IMR-90 (cell line): ENCODE measurements at regions not wholly inside any gene's neighbourhood (a gene's known extent, or its start where the extent isn't known, plus 50 kb on each side); places are given as distances from the start of the nearest gene placed in this dataset.

Experiments used
- ATAC-seq: fragments of 200-7000 bp; cut with Tn5 transposase; 2 replicates; pipeline ENCODE4 v1.9.1; 2020; ENCODE audit warnings: low read depth, mild to moderate bottlenecking, moderate library complexity
- BruUV-seq: library from RNA; stranded (reverse); fragments of 400-500 nt; replicated peaks from 2 replicates; lab custom pipeline; 2021; lab: Mats Ljungman, UMichigan
- CTCF ChIA-PET: fragments of 300-600 bp; formaldehyde crosslinking; extraction: SDS; loops from one replicate; lab custom pipeline; 2021; ENCODE audit warnings: antibody characterized with exemption; lab: Yijun Ruan, JAX
- POLR2A ChIA-PET: fragments of 300-600 bp; sonication (Branson Sonifier 250); formaldehyde crosslinking; loops from one replicate; lab custom pipeline; 2022; ENCODE audit warnings: antibody characterized with exemption; ENCODE audit not compliant: unreplicated experiment; lab: Charles Lee
- DNase-seq: peaks from one replicate; pipeline ENCODE4 v3.0.0; 2013
- H2AFZ ChIP-seq: replicated peaks from 2 replicates; pipeline ENCODE3; 2013; ENCODE audit warnings: low read length, mild to moderate bottlenecking; ENCODE audit not compliant: poor library complexity
- H2AK5ac ChIP-seq: 2 replicates; pipeline ENCODE4 v1.6.1; 2013; ENCODE audit warnings: low read depth, low read length, inconsistent platforms
- H2AK9ac ChIP-seq: replicated peaks from 2 replicates; pipeline ENCODE3; 2013; ENCODE audit warnings: mild to moderate bottlenecking, low read depth, low read length, moderate library complexity; ENCODE audit not compliant: poor library complexity
- H2BK120ac ChIP-seq: 2 replicates; pipeline ENCODE4 v1.6.1; 2013; ENCODE audit warnings: low read depth, low read length, inconsistent platforms
- H2BK15ac ChIP-seq: 3 replicates; pipeline ENCODE4 v1.6.1; 2013; ENCODE audit warnings: low read depth, low read length, inconsistent platforms
- H2BK20ac ChIP-seq: 2 replicates; pipeline ENCODE4 v1.6.1; 2013; ENCODE audit warnings: low read depth, mild to moderate bottlenecking, inconsistent platforms, low read length, moderate library complexity
- H2BK5ac ChIP-seq: 2 replicates; pipeline ENCODE4 v1.6.1; 2013; ENCODE audit warnings: mild to moderate bottlenecking, low read depth, low read length, inconsistent platforms; ENCODE audit not compliant: poor library complexity, severe bottlenecking
- H3K14ac ChIP-seq: replicated peaks from 2 replicates; pipeline ENCODE4 v1.6.1; 2013; ENCODE audit warnings: low read depth, low read length, inconsistent platforms
- H3K18ac ChIP-seq: 2 replicates; pipeline ENCODE4 v1.6.1; 2013; ENCODE audit warnings: low read depth, low read length, control low read depth
- H3K23ac ChIP-seq: 2 replicates; pipeline ENCODE4 v1.6.1; 2013; ENCODE audit warnings: low read depth, low read length, inconsistent platforms
- H3K27ac ChIP-seq: 2 replicates; pipeline ENCODE4 v1.5.1; 2013; ENCODE audit warnings: mild to moderate bottlenecking, control low read depth, low read length; ENCODE audit not compliant: insufficient read depth
- H3K27me3 ChIP-seq: 2 replicates; pipeline ENCODE4 v1.6.1; 2013; ENCODE audit warnings: low read length; ENCODE audit not compliant: control insufficient read depth, insufficient read depth
- H3K36me3 ChIP-seq: 2 replicates; pipeline ENCODE4 v1.6.1; 2013; ENCODE audit warnings: low read length, mixed read lengths; ENCODE audit not compliant: control insufficient read depth, insufficient read depth
- H3K4ac ChIP-seq: 2 replicates; pipeline ENCODE4 v1.6.1; 2013; ENCODE audit warnings: low read depth, low read length, inconsistent platforms
- H3K4me1 ChIP-seq: 2 replicates; pipeline ENCODE4 v1.6.1; 2013; ENCODE audit warnings: low read length, mixed read lengths; ENCODE audit not compliant: control insufficient read depth, insufficient read depth
- H3K4me2 ChIP-seq: 2 replicates; pipeline ENCODE4 v1.6.1; 2013; ENCODE audit warnings: low read depth, mild to moderate bottlenecking, control low read depth, low read length, moderate library complexity
- H3K4me3 ChIP-seq: 2 replicates; pipeline ENCODE4 v1.5.1; 2013; ENCODE audit warnings: low read depth, mild to moderate bottlenecking, control low read depth, low read length, moderate library complexity; ENCODE audit not compliant: insufficient read depth
- H3K56ac ChIP-seq: 2 replicates; pipeline ENCODE4 v1.6.1; 2013; ENCODE audit warnings: low read length, inconsistent platforms; ENCODE audit not compliant: insufficient read depth; ENCODE audit errors: extremely low read depth
- H3K79me1 ChIP-seq, 2 experiments: 2 replicates each; pipeline ENCODE4 v1.6.1; 2013; ENCODE audit warnings: low read length in 2 of 2, inconsistent platforms in 1 of 2, low read depth in 1 of 2
- H3K9ac ChIP-seq: 2 replicates; pipeline ENCODE4 v1.6.1; 2013; ENCODE audit warnings: low read depth, low read length, control low read depth
- H3K9me1 ChIP-seq: 2 replicates; pipeline ENCODE4 v1.6.1; 2013; ENCODE audit warnings: low read length, inconsistent platforms; ENCODE audit not compliant: insufficient read depth
- H3K9me3 ChIP-seq: 2 replicates; pipeline ENCODE4 v1.6.1; 2013; ENCODE audit warnings: low read length; ENCODE audit not compliant: control insufficient read depth, insufficient read depth
- H4K20me1 ChIP-seq: 2 replicates; pipeline ENCODE4 v1.6.1; 2013; ENCODE audit warnings: low read length, inconsistent platforms; ENCODE audit not compliant: insufficient read depth
- H4K5ac ChIP-seq: 2 replicates; pipeline ENCODE4 v1.6.1; 2013; ENCODE audit warnings: mild to moderate bottlenecking, low read depth, low read length, control low read depth
- H4K8ac ChIP-seq, 2 experiments: 2 replicates each; pipeline ENCODE4 v1.6.1; 2013; ENCODE audit warnings: low read depth in 2 of 2, low read length in 2 of 2, control low read depth in 1 of 2, inconsistent platforms in 1 of 2
- H4K91ac ChIP-seq: 2 replicates; pipeline ENCODE4 v1.6.1; 2013; ENCODE audit warnings: low read depth, low read length, inconsistent platforms; ENCODE audit not compliant: insufficient read depth
- CEBPB ChIP-seq: IDR thresholded peaks from 2 replicates; pipeline ENCODE4 v1.6.1; 2012; ENCODE audit warnings: low read depth, low read length, improper control_type of control experiment
- MXI1 ChIP-seq: IDR thresholded peaks from 2 replicates; pipeline ENCODE4 v1.6.1; 2012; ENCODE audit warnings: low read depth, mild to moderate bottlenecking, low read length, moderate library complexity, borderline replicate concordance
- WGBS, 2 experiments: methylation state at CpG; one replicate each; pipeline versions ENCODE4 v1.1.5 to v1.1.7; 2013; ENCODE audit warnings: missing lambda C conversion rate in 2 of 2; ENCODE audit not compliant: insufficient read length in 1 of 2; ENCODE audit errors: extremely low coverage in 2 of 2; 5-methylcytosine and 5-hydroxymethylcytosine counted together
- dilution Hi-C: fragments of 300-500 bp; cut with HindIII; formaldehyde crosslinking; loops from one replicate; pipeline ENCODE4 v1.14.3; 2018; ENCODE audit warnings: low sequenced_read_pairs; ENCODE audit not compliant: unreplicated experiment
- in situ Hi-C: fragments of 300-500 bp; cut with MboI; formaldehyde crosslinking; loops from 3 replicates; pipeline ENCODE4 v1.14.3; 2019; ENCODE audit warnings: low sequenced_read_pairs, inconsistent platforms, mixed read lengths
- intact Hi-C: fragments of 100-400 bp; cut with micrococcal nuclease; formaldehyde crosslinking; loops from 2 replicates; pipeline ENCODE4 v1.10.0; 2022

DNA sequence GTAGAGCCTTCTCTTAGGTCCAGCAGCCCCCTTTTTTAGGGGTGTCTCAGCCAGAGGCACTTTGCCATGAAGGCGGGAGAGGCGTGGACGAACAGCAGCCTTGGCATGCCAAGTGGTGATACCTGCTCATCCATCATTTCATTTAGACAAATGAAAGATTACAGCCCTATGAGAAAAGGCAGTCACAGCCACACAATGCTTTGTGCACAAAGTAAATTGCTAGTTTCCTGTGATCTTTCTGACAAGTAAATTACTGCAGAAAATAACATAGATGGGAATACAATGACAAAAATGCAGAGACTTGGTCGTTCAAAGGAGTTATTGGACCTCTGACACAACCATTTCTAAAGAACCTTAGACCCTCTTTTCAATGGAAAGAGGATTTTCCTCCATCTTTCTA is 94.9 kb downstream of the RND3 start:
- no peak overlapping the region for H3K14ac ChIP-seq
- no peak overlapping the region for H3K23ac ChIP-seq
- intact Hi-C loops (no loop called here), in situ Hi-C loops (no loop called here), dilution Hi-C loops (no loop called here)
- H3K9ac ChIP-seq = no peak overlapping the region
- no peak for DNase-seq
- H4K91ac ChIP-seq = no peak overlapping the region
- no peak overlapping the region for H4K8ac ChIP-seq
- H3K9me3 ChIP-seq = no peaks in the 10 kb centered on the region
- POLR2A ChIA-PET = no interaction called here
- no peak overlapping the region for H2BK5ac ChIP-seq
- no peaks in the 10 kb centered on the region for H3K27me3 ChIP-seq
- no peak overlapping the region for H3K4me3 ChIP-seq
- H3K56ac ChIP-seq = no peak overlapping the region
- no peaks in the 10 kb centered on the region for H4K20me1 ChIP-seq
- no TSS peak for BruUV-seq
- no peak overlapping the region for H4K5ac ChIP-seq
- no peaks in the 10 kb centered on the region for H3K79me1 ChIP-seq
- WGBS, 2 experiments = 80% methylated on average over 1 of the region's 4 CpGs; no CpG with 5 or more reads in 1 of the 2 experiments
- peaks cover 2% of the 10 kb centered on the region; the same call in 1 of the 2 replicates for H3K4me1 ChIP-seq
- no peak overlapping the region for H3K27ac ChIP-seq
- H3K9me1 ChIP-seq = no peaks in the 10 kb centered on the region
- no peak overlapping the region for H3K18ac ChIP-seq
- H2AFZ ChIP-seq = no peak overlapping the region
- H2AK9ac ChIP-seq = no peak overlapping the region
- no peak overlapping the region for H3K4me2 ChIP-seq
- no peak overlapping the region for H3K4ac ChIP-seq
- CTCF ChIA-PET = no interaction called here
- no peak overlapping the region for H2AK5ac ChIP-seq
- H2BK15ac ChIP-seq = no peak overlapping the region
- ATAC-seq = no peak
- H2BK20ac ChIP-seq = no peak overlapping the region
- H3K36me3 ChIP-seq = no peaks in the 10 kb centered on the region
- H2BK120ac ChIP-seq = no peak overlapping the region
- no peak for TF ChIP-seq MXI1
- TF ChIP-seq CEBPB = no peak
